ENCODE measurements at regions not wholly inside any gene's neighbourhood (a gene's known extent, or its start where the extent isn't known, plus 50 kb on each side); places are given as distances from the start of the nearest gene placed in this dataset.

DNA sequence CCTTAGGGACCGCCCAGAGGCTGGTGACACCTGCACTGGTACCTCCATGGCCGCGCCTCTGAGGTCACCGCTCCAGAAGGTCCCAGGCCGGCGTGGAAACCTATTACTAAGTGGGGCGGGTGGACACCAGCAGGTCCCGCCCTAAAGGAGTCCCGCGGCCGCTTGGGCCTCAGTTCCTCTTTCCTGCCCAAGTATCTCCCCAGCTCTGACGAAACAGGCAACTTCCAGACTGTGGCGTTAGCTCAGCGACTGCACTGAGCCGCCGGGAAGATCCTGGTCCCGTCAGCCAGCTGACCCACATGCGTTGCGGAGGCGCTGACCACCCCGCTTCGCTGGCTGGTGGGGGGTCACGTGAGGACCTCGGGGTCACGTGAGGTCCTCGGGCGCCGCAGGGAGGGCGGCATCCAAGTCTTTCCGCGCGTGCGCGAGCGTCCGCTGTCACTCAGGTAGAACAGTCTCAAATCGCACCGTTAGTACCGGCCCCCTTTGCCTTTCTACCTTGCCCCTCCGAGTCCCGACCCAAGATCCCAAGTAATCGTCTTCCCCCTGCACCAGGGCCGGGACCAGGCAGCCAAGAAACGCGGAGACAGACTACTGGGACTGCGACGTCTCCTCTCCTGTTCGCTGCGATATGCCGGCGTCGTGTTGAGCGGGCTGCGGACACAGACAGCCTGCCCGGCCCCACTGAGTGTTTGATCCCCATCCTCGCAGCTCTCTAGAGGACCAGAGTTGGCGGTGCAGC lies 53.7 kb upstream of the KDM4C start:
- DNase-seq (ENCODE audit: low read depth, low spot score) = peak; percentile 93

DNA sequence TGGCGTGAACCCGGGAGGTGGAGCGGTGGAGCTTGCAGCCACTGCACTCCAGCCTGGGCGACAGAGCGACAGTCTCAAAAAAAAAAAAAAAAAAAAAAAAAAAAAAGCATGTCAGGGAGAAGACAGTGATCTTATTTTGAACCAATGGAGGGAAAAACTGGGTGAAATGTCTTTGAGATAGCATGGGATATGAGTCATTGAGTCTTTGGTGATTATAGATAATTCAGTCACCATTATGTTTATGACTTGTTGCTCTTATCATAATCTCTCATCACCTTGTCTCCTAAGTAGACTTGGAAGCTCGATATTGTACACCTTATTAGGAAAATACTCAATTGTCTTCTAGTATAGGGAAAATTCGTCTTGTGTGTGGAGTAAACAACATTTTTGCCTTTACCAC lies 55.1 kb upstream of the KDM4C start:
- DNase-seq (ENCODE audit: low read depth, low spot score) = no peak

DNA sequence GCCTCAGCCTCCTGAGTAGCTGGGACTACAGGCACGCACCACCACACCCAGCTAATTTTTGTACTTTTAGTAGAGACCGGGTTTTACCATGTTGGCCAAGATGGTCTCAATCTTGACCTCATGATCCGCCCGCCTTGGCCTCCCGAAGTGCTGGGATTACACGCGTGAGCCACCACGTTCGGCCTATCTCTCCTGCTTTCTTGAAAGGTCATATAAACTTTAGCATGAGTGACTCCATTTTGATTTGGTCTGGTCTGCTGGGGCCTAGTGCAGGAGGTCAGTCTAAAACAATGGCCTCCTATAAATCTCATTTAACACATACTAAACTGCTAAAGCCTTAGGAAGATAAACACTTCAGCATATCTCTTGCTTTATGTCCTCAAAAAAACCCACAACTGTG lies 50.6 kb upstream of the GLDC start:
- no peak for DNase-seq (ENCODE audit: low read depth, low spot score)

DNA sequence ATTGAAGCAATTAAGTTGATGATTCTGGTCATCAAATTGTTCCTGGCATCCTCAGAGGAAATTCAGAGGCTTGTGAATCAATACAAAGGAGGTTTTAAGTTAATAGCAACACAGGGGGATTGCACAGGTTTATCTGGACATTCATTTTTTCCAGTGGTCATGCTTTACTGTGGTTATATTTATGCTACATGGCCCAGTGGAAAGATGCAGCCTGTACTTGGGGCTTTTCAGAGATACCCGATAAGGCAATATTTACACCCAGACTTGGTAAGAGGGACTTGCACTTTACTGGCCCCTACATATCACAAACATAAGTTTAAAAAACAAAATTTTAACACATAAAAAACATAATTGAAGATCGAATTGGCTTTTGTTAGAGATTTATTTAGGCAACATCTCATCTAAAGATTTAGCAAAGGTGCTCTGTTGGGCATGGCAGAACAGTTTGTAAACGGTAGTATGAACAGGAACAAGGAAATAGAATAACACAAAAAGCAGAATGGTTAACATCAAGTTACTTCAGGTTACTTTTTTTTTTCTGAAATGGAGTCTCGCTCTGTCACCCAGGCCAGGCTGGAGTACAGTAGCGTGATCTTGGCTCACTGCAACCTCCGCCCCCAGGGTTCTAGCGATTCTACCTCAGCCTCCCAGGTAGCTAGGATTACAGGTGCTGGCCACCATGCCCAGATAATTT lies 49.7 kb upstream of the GLDC start:
- DNase-seq (ENCODE audit: low read depth, low spot score) = no peak

Data from astrocyte of the hippocampus (primary cell).